CD4-positive, alpha-beta T cell (primary cell): ENCODE measurements at regions not wholly inside any gene's neighbourhood (a gene's known extent, or its start where the extent isn't known, plus 50 kb on each side); places are given as distances from the start of the nearest gene placed in this dataset.

Source experiments
- ATAC-seq: fragments of 200-7000 bp; cut with Tn5 transposase; one replicate; pipeline ENCODE4 v1.10.0; 2022; ENCODE audit warnings: mild to moderate bottlenecking; ENCODE audit not compliant: poor library complexity
- CTCF ChIA-PET: fragments of 350-600 bp; sonication (Branson Sonifier 250); formaldehyde crosslinking; loops from one replicate; lab custom pipeline; 2021; ENCODE audit warnings: antibody characterized with exemption, inconsistent platforms; lab: Charles Lee
- POLR2A ChIA-PET: fragments of 350-600 bp; sonication (Branson Sonifier 250); formaldehyde crosslinking; loops from one replicate; lab custom pipeline; 2021; ENCODE audit warnings: antibody characterized with exemption, inconsistent platforms; lab: Charles Lee
- DNase-seq, 14 experiments: peaks; one replicate each; pipeline ENCODE4 v3.0.0-alpha.2; 2013 to 2020; ENCODE audit warnings: mixed read lengths in 2 of 14
- H3K27ac ChIP-seq, 2 donors: one replicate each; pipeline versions ENCODE4 v1.5.1 to v1.7.0; 2013; ENCODE audit warnings: low read length in 2 of 2, low read depth in 1 of 2, mild to moderate bottlenecking in 1 of 2
- H3K27me3 ChIP-seq, 2 experiments: 1 replicate in 1 of 2; 2 replicates in 1 of 2; pipeline versions ENCODE4 v1.6.1 to v1.7.0; 2013; ENCODE audit warnings: low read length in 2 of 2, control low read depth in 1 of 2, mild to moderate bottlenecking in 1 of 2, moderate library complexity in 1 of 2; ENCODE audit not compliant: insufficient read depth in 2 of 2, control insufficient read depth in 1 of 2
- H3K36me3 ChIP-seq: one replicate; pipeline ENCODE4 v1.6.1; 2013; ENCODE audit warnings: low read length, control low read depth; ENCODE audit not compliant: insufficient read depth
- H3K4me1 ChIP-seq: one replicate; pipeline ENCODE4 v1.6.1; 2013; ENCODE audit warnings: low read length, control low read depth; ENCODE audit not compliant: insufficient read depth
- H3K4me3 ChIP-seq: one replicate; pipeline ENCODE4 v1.5.1; 2013; ENCODE audit warnings: mild to moderate bottlenecking, low read length, moderate library complexity
- H3K9me3 ChIP-seq, 2 experiments: 1 replicate in 1 of 2; 2 replicates in 1 of 2; pipeline versions ENCODE4 v1.6.1 to v1.7.0; 2013; ENCODE audit warnings: low read length in 2 of 2, mild to moderate bottlenecking in 2 of 2, control low read depth in 1 of 2, moderate library complexity in 1 of 2; ENCODE audit not compliant: control insufficient read depth in 1 of 2, insufficient read depth in 1 of 2
- H3K27ac Mint-ChIP-seq: one replicate; pipeline ENCODE4 v1.8.0; 2020; ENCODE audit warnings: mixed read lengths
- H3K27me3 Mint-ChIP-seq: one replicate; pipeline ENCODE4 v1.8.0; 2021; ENCODE audit warnings: mixed read lengths
- H3K36me3 Mint-ChIP-seq: one replicate; pipeline ENCODE4 v1.8.0; 2021; ENCODE audit warnings: low read depth, mixed read lengths
- H3K4me1 Mint-ChIP-seq: one replicate; pipeline ENCODE4 v1.8.0; 2021; ENCODE audit warnings: low read depth, mixed read lengths
- H3K4me3 Mint-ChIP-seq: one replicate; pipeline ENCODE4 v1.8.0; 2020; ENCODE audit warnings: mild to moderate bottlenecking, mixed read lengths
- H3K9me3 Mint-ChIP-seq: one replicate; pipeline ENCODE4 v1.8.0; 2020; ENCODE audit warnings: mixed read lengths
- intact Hi-C, 2 experiments: fragments of 100-400 bp; cut with DNase I in 1 of 2; cut with micrococcal nuclease in 1 of 2; formaldehyde crosslinking; loops; one replicate each; pipeline versions ENCODE4 v1.15.1 to v1.9.0; 2023 to 2025; cut with DNase I, micrococcal nuclease
- TF ChIP-seq, protein P1 (sequence below): fragments of 200-600 bp; IDR thresholded peaks from one replicate; pipeline ENCODE4 v1.8.0; 2022; ENCODE audit warnings: antibody characterized with exemption, mild to moderate bottlenecking

- Histone ChIP-seq H3K4me1 (peaks cover 39% of the 10 kb centered on the region), H3K4me3 (no peak overlapping the region), H3K27me3 (no peaks in the 10 kb centered on the region), H3K36me3 (no peaks in the 10 kb centered on the region), H3K9me3 (no peaks in the 10 kb centered on the region), H3K27ac (no peak overlapping the region)
- Mint-ChIP-seq H3K9me3 (no peaks in the 10 kb centered on the region), H3K27ac (peak overlapping the region; percentile 88), H3K4me3 (no peak overlapping the region), H3K36me3 (no peaks in the 10 kb centered on the region), H3K4me1 (peaks cover 59% of the 10 kb centered on the region), H3K27me3 (no peaks in the 10 kb centered on the region)
- ChIA-PET POLR2A (interaction anchor here (0.9 kb wide), 1 partner anchor 18 kb away, joined by 4 read pairs; no protein-coding TSS in a partner anchor), CTCF (no interaction called here)
- DNase-seq (no peak), ATAC-seq (no peak)
- TF ChIP-seq, protein P1, sequence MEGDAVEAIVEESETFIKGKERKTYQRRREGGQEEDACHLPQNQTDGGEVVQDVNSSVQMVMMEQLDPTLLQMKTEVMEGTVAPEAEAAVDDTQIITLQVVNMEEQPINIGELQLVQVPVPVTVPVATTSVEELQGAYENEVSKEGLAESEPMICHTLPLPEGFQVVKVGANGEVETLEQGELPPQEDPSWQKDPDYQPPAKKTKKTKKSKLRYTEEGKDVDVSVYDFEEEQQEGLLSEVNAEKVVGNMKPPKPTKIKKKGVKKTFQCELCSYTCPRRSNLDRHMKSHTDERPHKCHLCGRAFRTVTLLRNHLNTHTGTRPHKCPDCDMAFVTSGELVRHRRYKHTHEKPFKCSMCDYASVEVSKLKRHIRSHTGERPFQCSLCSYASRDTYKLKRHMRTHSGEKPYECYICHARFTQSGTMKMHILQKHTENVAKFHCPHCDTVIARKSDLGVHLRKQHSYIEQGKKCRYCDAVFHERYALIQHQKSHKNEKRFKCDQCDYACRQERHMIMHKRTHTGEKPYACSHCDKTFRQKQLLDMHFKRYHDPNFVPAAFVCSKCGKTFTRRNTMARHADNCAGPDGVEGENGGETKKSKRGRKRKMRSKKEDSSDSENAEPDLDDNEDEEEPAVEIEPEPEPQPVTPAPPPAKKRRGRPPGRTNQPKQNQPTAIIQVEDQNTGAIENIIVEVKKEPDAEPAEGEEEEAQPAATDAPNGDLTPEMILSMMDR: no peak
- intact Hi-C loops: loop anchor here (5.0 kb wide), 5 partner anchors 78 to 123 kb away; partner anchors contain the start of gene ARL4C (in 1 of the 2)
Observed at GRCh38 chr2:234374736-234375135, 122.1 kb downstream of the ARL4C start.

DNA sequence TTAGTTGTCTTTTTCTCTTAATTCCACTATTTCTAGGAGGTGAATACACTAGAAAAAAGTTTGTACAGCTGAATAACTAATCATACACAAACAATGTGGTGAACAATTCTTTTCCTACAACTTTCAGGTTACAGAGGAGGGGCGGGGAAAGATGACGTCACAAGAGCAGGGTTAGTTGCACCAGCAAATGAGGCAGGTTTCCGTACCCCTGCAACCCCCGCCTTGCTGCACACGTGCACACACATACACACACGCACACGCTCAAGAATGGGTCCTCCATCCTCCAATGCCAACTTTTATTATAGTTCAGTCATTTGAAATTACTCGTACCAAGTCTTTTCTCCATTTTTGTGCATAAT lies 122.8 kb downstream of the ARL4C start:
- no peak overlapping the region for H3K27ac ChIP-seq
- ATAC-seq (no peak), DNase-seq (no peak)
- no peaks in the 10 kb centered on the region for H3K36me3 ChIP-seq
- no peaks in the 10 kb centered on the region for H3K36me3 Mint-ChIP-seq
- H3K27me3 ChIP-seq: no peaks in the 10 kb centered on the region
- intact Hi-C loops: loop anchor here (5.0 kb wide), 5 partner anchors 78 to 123 kb away; partner anchors contain the start of gene ARL4C (in 1 of the 2)
- H3K4me3 Mint-ChIP-seq: no peak overlapping the region
- no peaks in the 10 kb centered on the region for H3K27me3 Mint-ChIP-seq
- peaks cover 65% of the 10 kb centered on the region for H3K4me1 Mint-ChIP-seq
- no peak overlapping the region for H3K4me3 ChIP-seq
- TF ChIP-seq, protein P1: no peak
- peaks cover 41% of the 10 kb centered on the region for H3K4me1 ChIP-seq
- no peaks in the 10 kb centered on the region for H3K9me3 Mint-ChIP-seq
- peak overlapping the region; percentile 88 for H3K27ac Mint-ChIP-seq
- CTCF ChIA-PET: interaction anchor here (1.1 kb wide), 1 partner anchor 65 kb away, joined by 4 read pairs; no protein-coding TSS in a partner anchor
- POLR2A ChIA-PET: interaction anchor here (0.6 to 1.6 kb wide), 2 partner anchors 33 to 48 kb away, joined by 3 to 12 read pairs; no protein-coding TSS in a partner anchor
- no peaks in the 10 kb centered on the region for H3K9me3 ChIP-seq

DNA sequence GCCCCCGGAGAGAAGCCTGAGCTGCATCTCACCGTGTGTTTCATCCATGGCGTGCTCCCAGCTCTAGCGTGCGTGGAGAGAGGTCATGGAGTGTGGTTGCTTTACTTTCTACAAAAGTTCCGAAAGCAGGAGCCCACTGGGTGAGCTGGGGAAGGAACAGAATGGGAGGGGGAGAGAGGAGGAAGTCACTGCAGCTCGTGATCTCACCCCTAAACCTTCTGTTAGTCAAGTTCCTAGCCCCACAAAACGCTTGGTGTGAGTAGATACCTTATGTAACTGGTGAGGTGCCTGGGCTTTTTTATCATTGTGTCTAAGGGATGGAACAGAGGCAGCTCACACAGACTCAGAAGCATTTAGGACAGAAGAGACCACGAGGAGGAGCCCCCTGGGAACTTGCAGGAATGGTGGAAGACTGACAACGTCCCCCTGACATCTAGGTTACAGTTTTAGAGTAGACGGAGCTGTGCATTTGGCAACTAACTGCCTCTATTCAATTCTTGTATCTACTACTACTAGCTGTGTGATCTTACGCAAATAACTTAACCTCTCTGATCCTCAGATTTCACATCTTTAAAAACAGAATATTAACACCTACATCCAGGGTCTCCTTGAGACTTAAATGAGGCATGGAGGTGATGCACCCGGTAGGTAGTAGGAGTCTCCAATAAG lies 123.3 kb downstream of the ARL4C start:
- Histone ChIP-seq H3K4me3 (no peak overlapping the region), H3K27me3 (no peaks in the 10 kb centered on the region), H3K36me3 (no peaks in the 10 kb centered on the region), H3K4me1 (peaks cover 46% of the 10 kb centered on the region), H3K27ac (peak overlapping the region in 1 of 2 donors; percentile 60), H3K9me3 (no peaks in the 10 kb centered on the region)
- TF ChIP-seq, protein P1: no peak
- peak; percentile 32 for ATAC-seq
- Mint-ChIP-seq H3K4me3 (peak overlapping the region; percentile 74), H3K9me3 (no peaks in the 10 kb centered on the region), H3K27me3 (no peaks in the 10 kb centered on the region), H3K4me1 (peaks cover 70% of the 10 kb centered on the region), H3K27ac (peak overlapping the region; percentile 88), H3K36me3 (no peaks in the 10 kb centered on the region)
- DNase-seq: peak in 3 of 14 experiments; percentile 26 to 41 (median 38)
- intact Hi-C loops: loop anchor here (2.0 to 5.0 kb wide), 6 partner anchors 49 to 124 kb away; partner anchors contain the start of gene ARL4C (in 1 of the 2)
- POLR2A ChIA-PET: interaction anchor here (0.6 to 3.0 kb wide), 11 partner anchors 33 to 124 kb away, joined by 3 to 25 read pairs (median 7); partner anchors contain the start of gene ARL4C
- CTCF ChIA-PET: interaction anchor here (1.1 to 2.1 kb wide), 3 partner anchors 65 to 238 kb away, joined by 3 to 4 read pairs (median 4); no protein-coding TSS in a partner anchor
